ENCODE measurements at regions not wholly inside any gene's neighbourhood (a gene's known extent, or its start where the extent isn't known, plus 50 kb on each side); places are given as distances from the start of the nearest gene placed in this dataset.

DNA sequence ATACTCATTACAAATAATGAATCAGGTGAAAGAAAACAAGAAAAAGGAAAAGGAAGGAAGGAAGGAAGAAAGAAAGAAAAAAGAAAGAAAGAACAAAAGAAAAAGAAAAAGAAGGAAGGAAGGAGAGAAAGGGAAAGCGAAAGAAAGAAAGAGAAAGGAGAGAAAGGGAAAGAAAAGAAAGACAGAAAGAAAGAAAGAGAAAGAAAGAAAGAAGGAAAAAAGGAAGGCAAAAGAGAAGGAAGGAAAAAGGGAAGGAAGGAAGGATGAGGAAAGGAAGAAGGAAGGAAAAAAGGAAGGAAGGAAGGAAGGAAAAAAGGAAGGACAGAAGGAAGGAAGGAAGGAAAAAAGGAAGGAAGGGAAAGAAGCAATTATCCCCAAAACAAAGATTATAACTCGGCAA, 1460.4 kb upstream of the PIK3C3 start:
- TF ChIP-seq SUZ12 (IDR thresholded peaks at IDR 0.05; ENCODE audit: extremely low read depth, insufficient read depth, insufficient read length) (no peak), YY1 (IDR thresholded peaks at IDR 0.05; ENCODE audit: insufficient read depth, insufficient read length) (no peak), ZNF274 (IDR thresholded peaks at IDR 0.05; ENCODE audit: low read depth, low read length) (no peak)

Data from NT2/D1 (cell line).